ENCODE measurements at regions not wholly inside any gene's neighbourhood (a gene's known extent, or its start where the extent isn't known, plus 50 kb on each side); places are given as distances from the start of the nearest gene placed in this dataset.

- no peak for DNase-seq (ENCODE audit: low read depth in 1 of 2, low spot score in 1 of 2)
- no peak for TF ChIP-seq CTCF (IDR thresholded peaks at IDR 0.05; ENCODE audit: insufficient read depth, low read length)
- TF ChIP-seq SPI1 (IDR thresholded peaks at IDR 0.05; ENCODE audit: borderline replicate concordance, low read depth): no peak
- no peak for TF ChIP-seq GABPA (IDR thresholded peaks at IDR 0.05; ENCODE audit: low read depth)
- TF ChIP-seq POLR2AphosphoS5 (IDR thresholded peaks at IDR 0.05; ENCODE audit: low read depth): no peak
- TF ChIP-seq REST (IDR thresholded peaks at IDR 0.05; ENCODE audit: insufficient replicate concordance, low read depth): no peak
- Histone ChIP-seq H3K27ac (replicated peaks) (no peak overlapping the region), H3K27me3 (ENCODE audit: insufficient read depth, poor library complexity, severe bottlenecking) (no peaks in the 10 kb centered on the region), H3K4me3 (replicated peaks; ENCODE audit: insufficient read depth, low read length) (no peak overlapping the region)
Observed at GRCh38 chr4:26009502-26009901, 95.5 kb downstream of the SMIM20 start.

- DNase-seq (ENCODE audit: low read depth in 1 of 2, low spot score in 1 of 2): no peak
- TF ChIP-seq CTCF (IDR thresholded peaks at IDR 0.05; ENCODE audit: insufficient read depth, low read length) (no peak), REST (IDR thresholded peaks at IDR 0.05; ENCODE audit: insufficient replicate concordance, low read depth) (no peak), GABPA (IDR thresholded peaks at IDR 0.05; ENCODE audit: low read depth) (no peak), POLR2AphosphoS5 (IDR thresholded peaks at IDR 0.05; ENCODE audit: low read depth) (no peak), SPI1 (IDR thresholded peaks at IDR 0.05; ENCODE audit: borderline replicate concordance, low read depth) (no peak)
- Histone ChIP-seq H3K27me3 (ENCODE audit: insufficient read depth, poor library complexity, severe bottlenecking) (no peaks in the 10 kb centered on the region), H3K4me3 (replicated peaks; ENCODE audit: insufficient read depth, low read length) (no peak overlapping the region), H3K27ac (replicated peaks) (no peak overlapping the region)
Observed at GRCh38 chr4:26010304-26010703, 96.3 kb downstream of the SMIM20 start.

- DNase-seq (ENCODE audit: low read depth in 1 of 2, low spot score in 1 of 2): no peak
- TF ChIP-seq CTCF (IDR thresholded peaks at IDR 0.05; ENCODE audit: insufficient read depth, low read length) (no peak), REST (IDR thresholded peaks at IDR 0.05; ENCODE audit: insufficient replicate concordance, low read depth) (no peak), GABPA (IDR thresholded peaks at IDR 0.05; ENCODE audit: low read depth) (no peak), SPI1 (IDR thresholded peaks at IDR 0.05; ENCODE audit: borderline replicate concordance, low read depth) (no peak), POLR2AphosphoS5 (IDR thresholded peaks at IDR 0.05; ENCODE audit: low read depth) (no peak)
- Histone ChIP-seq H3K27me3 (ENCODE audit: insufficient read depth, poor library complexity, severe bottlenecking) (no peaks in the 10 kb centered on the region), H3K4me3 (replicated peaks; ENCODE audit: insufficient read depth, low read length) (no peak overlapping the region), H3K27ac (replicated peaks) (no peak overlapping the region)
Observed at GRCh38 chr4:26013629-26014028, 99.6 kb downstream of the SMIM20 start.

Measured in HL-60 (cell line).